ENCODE measurements at regions not wholly inside any gene's neighbourhood (a gene's known extent, or its start where the extent isn't known, plus 50 kb on each side); places are given as distances from the start of the nearest gene placed in this dataset.

DNA sequence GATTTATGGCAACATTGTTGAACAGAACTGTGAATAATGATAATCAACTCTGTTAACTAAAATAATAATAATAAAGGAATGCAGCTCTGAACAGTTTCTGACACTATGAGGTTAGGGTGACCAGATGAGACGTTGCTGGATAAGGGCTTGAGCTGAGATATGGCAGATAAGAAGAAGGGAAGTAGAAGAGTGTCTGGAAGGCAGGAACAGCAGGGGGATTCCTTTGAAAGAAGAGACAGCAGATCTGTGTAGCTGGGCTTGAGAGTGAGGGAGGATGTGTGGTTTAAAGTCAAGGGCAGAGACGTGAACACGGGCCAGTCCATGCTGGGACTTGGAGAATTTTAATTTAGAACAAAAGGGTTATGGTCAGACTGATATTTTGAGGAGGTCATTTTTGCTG, 273.1 kb upstream of the SLC14A2 start:
- TF ChIP-seq, protein P1, sequence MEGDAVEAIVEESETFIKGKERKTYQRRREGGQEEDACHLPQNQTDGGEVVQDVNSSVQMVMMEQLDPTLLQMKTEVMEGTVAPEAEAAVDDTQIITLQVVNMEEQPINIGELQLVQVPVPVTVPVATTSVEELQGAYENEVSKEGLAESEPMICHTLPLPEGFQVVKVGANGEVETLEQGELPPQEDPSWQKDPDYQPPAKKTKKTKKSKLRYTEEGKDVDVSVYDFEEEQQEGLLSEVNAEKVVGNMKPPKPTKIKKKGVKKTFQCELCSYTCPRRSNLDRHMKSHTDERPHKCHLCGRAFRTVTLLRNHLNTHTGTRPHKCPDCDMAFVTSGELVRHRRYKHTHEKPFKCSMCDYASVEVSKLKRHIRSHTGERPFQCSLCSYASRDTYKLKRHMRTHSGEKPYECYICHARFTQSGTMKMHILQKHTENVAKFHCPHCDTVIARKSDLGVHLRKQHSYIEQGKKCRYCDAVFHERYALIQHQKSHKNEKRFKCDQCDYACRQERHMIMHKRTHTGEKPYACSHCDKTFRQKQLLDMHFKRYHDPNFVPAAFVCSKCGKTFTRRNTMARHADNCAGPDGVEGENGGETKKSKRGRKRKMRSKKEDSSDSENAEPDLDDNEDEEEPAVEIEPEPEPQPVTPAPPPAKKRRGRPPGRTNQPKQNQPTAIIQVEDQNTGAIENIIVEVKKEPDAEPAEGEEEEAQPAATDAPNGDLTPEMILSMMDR (IDR thresholded peaks at IDR 0.05; ENCODE audit: extremely low read depth in 1 of 2, insufficient read depth in 1 of 2, low read depth in 1 of 2, low read length in 2 of 2): no peak
- TF ChIP-seq POLR2A (IDR thresholded peaks at IDR 0.05; ENCODE audit: low read depth, low read length) (no peak), POLR2AphosphoS5 (IDR thresholded peaks at IDR 0.05; ENCODE audit: insufficient read depth, low read depth, low read length) (no peak), FOS (IDR thresholded peaks at IDR 0.05; ENCODE audit: borderline replicate concordance, insufficient read depth, low read length) (no peak), EZH2 (IDR thresholded peaks at IDR 0.05; ENCODE audit: borderline replicate concordance, low read depth, low read length, severe bottlenecking) (no peak), MYC (IDR thresholded peaks at IDR 0.05; ENCODE audit: low read depth, low read length) (no peak), GATA2 (IDR thresholded peaks at IDR 0.05; ENCODE audit: insufficient read depth, insufficient read length, low read depth, low read length) (no peak)
- TF ChIP-seq, protein P2, sequence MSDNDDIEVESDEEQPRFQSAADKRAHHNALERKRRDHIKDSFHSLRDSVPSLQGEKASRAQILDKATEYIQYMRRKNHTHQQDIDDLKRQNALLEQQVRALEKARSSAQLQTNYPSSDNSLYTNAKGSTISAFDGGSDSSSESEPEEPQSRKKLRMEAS (IDR thresholded peaks at IDR 0.05; ENCODE audit: insufficient read depth, insufficient read length): no peak

All from endothelial cell of umbilical vein (primary cell).